MCF 10A (cell line): ENCODE measurements at regions not wholly inside any gene's neighbourhood (a gene's known extent, or its start where the extent isn't known, plus 50 kb on each side); places are given as distances from the start of the nearest gene placed in this dataset.

Source experiments
- BruUV-seq: library from RNA; stranded (reverse); fragments of 400-500 nt; replicated peaks from 2 replicates; lab custom pipeline; 2021; lab: Mats Ljungman, UMichigan
- CTCF ChIA-PET: fragments of 300-600 bp; sonication (Branson Sonifier 250); formaldehyde crosslinking; extraction: SDS; loops from one replicate; lab custom pipeline; 2021; ENCODE audit warnings: antibody characterized with exemption, inconsistent platforms; lab: Yijun Ruan, JAX
- POLR2A ChIA-PET: fragments of 300-600, 350-650 bp; sonication (Branson Sonifier 250); formaldehyde crosslinking; extraction: SDS; loops from one replicate; lab custom pipeline; 2020; ENCODE audit warnings: antibody characterized with exemption, inconsistent platforms; lab: Yijun Ruan, JAX
- DNase-seq: peaks from one replicate; pipeline ENCODE4 v3.0.0-alpha.2; 2018; ENCODE audit not compliant: unreplicated experiment
- H3K27ac Mint-ChIP-seq: one replicate; pipeline ENCODE4 v1.8.0; 2022; ENCODE audit warnings: mild to moderate bottlenecking, low read depth, mixed read lengths; ENCODE audit not compliant: unreplicated experiment
- H3K27me3 Mint-ChIP-seq: one replicate; pipeline ENCODE4 v1.8.0; 2022; ENCODE audit warnings: mixed read lengths; ENCODE audit not compliant: insufficient read depth, unreplicated experiment
- H3K36me3 Mint-ChIP-seq: one replicate; pipeline ENCODE4 v1.8.0; 2022; ENCODE audit warnings: mild to moderate bottlenecking, moderate library complexity, mixed read lengths; ENCODE audit not compliant: insufficient read depth, unreplicated experiment
- H3K4me1 Mint-ChIP-seq: one replicate; pipeline ENCODE4 v1.8.0; 2022; ENCODE audit warnings: mixed read lengths; ENCODE audit not compliant: insufficient read depth, unreplicated experiment
- H3K4me3 Mint-ChIP-seq: one replicate; pipeline ENCODE4 v1.8.0; 2022; ENCODE audit warnings: mild to moderate bottlenecking, moderate library complexity, mixed read lengths; ENCODE audit not compliant: unreplicated experiment
- H3K9me3 Mint-ChIP-seq: one replicate; pipeline ENCODE4 v1.8.0; 2022; ENCODE audit warnings: mixed read lengths; ENCODE audit not compliant: unreplicated experiment
- CTCF ChIP-seq: fragments of 200-600 bp; IDR thresholded peaks from one replicate; pipeline ENCODE4 v1.8.0; 2022; ENCODE audit warnings: antibody characterized with exemption, mild to moderate bottlenecking; ENCODE audit not compliant: unreplicated experiment
- intact Hi-C: fragments of 100-400 bp; cut with micrococcal nuclease; formaldehyde crosslinking; loops from 2 replicates; pipeline ENCODE4 v1.14.1; 2022

- no peak overlapping the region for H3K27ac Mint-ChIP-seq
- DNase-seq, result no peak
- BruUV-seq, result no TSS peak
- H3K4me3 Mint-ChIP-seq, result no peak overlapping the region
- H3K4me1 Mint-ChIP-seq, result peaks cover 46% of the 10 kb centered on the region
- H3K36me3 Mint-ChIP-seq, result peaks cover 4% of the 10 kb centered on the region
- H3K9me3 Mint-ChIP-seq, result no peaks in the 10 kb centered on the region
- POLR2A ChIA-PET, result no interaction called here
- TF ChIP-seq CTCF, result no peak
- H3K27me3 Mint-ChIP-seq, result no peaks in the 10 kb centered on the region
- CTCF ChIA-PET, result interaction anchor here (1.1 kb wide), 1 partner anchor 100 kb away, joined by 3 read pairs; no protein-coding TSS in a partner anchor
- intact Hi-C loops, result loop anchor here (10.0 kb wide), 1 partner anchor 95 kb away; no protein-coding TSS in a partner anchor
Observed at GRCh38 chr11:103530257-103530656, 421.0 kb downstream of the DYNC2H1 start.

GRCh38 chr11:103532133-103532788 lies 423.0 kb downstream of the DYNC2H1 start:
- BruUV-seq, result no TSS peak
- ChIA-PET CTCF (no interaction called here), POLR2A (interaction anchor here (0.6 kb wide), 1 partner anchor 13 kb away, joined by 3 read pairs; no protein-coding TSS in a partner anchor)
- Mint-ChIP-seq H3K27me3 (no peaks in the 10 kb centered on the region), H3K27ac (no peak overlapping the region), H3K9me3 (no peaks in the 10 kb centered on the region), H3K36me3 (peaks cover 4% of the 10 kb centered on the region), H3K4me3 (no peak overlapping the region), H3K4me1 (peaks cover 40% of the 10 kb centered on the region)
- intact Hi-C loops, result loop anchor here (10.0 kb wide), 1 partner anchor 97 kb away; no protein-coding TSS in a partner anchor
- DNase-seq, result peak; percentile 41
- TF ChIP-seq CTCF, result no peak

GRCh38 chr11:103534191-103534590 lies 425.0 kb downstream of the DYNC2H1 start:
- no TSS peak for BruUV-seq
- intact Hi-C loops, result loop anchor here (10.0 kb wide), 1 partner anchor 99 kb away; no protein-coding TSS in a partner anchor
- H3K4me1 Mint-ChIP-seq, result peaks cover 22% of the 10 kb centered on the region
- no peak overlapping the region for H3K4me3 Mint-ChIP-seq
- H3K27me3 Mint-ChIP-seq, result no peaks in the 10 kb centered on the region
- peaks cover 4% of the 10 kb centered on the region for H3K36me3 Mint-ChIP-seq
- POLR2A ChIA-PET, result interaction anchor here (0.6 kb wide), 3 partner anchors 12 to 1877 kb away, joined by 3 to 4 read pairs (median 3); no protein-coding TSS in a partner anchor
- DNase-seq, result no peak
- CTCF ChIA-PET, result interaction anchor here (0.6 to 1.6 kb wide), 3 partner anchors 13 to 148 kb away, joined by 3 to 4 read pairs (median 3); no protein-coding TSS in a partner anchor
- H3K27ac Mint-ChIP-seq, result no peak overlapping the region
- no peak for TF ChIP-seq CTCF
- H3K9me3 Mint-ChIP-seq, result no peaks in the 10 kb centered on the region

GRCh38 chr11:103534959-103535358 lies 425.7 kb downstream of the DYNC2H1 start:
- H3K4me1 Mint-ChIP-seq, result peaks cover 15% of the 10 kb centered on the region
- peaks cover 4% of the 10 kb centered on the region for H3K36me3 Mint-ChIP-seq
- H3K27ac Mint-ChIP-seq, result no peak overlapping the region
- H3K27me3 Mint-ChIP-seq, result no peaks in the 10 kb centered on the region
- H3K9me3 Mint-ChIP-seq, result no peaks in the 10 kb centered on the region
- TF ChIP-seq CTCF, result no peak
- BruUV-seq, result no TSS peak
- CTCF ChIA-PET, result interaction anchor here (0.6 to 1.6 kb wide), 5 partner anchors 12 to 210 kb away, joined by 3 to 4 read pairs (median 3); no protein-coding TSS in a partner anchor
- intact Hi-C loops, result loop anchor here (5.0 to 10.0 kb wide), 2 partner anchors 67 to 100 kb away; no protein-coding TSS in a partner anchor
- no peak overlapping the region for H3K4me3 Mint-ChIP-seq
- POLR2A ChIA-PET, result interaction anchor here (1.3 kb wide), 1 partner anchor 12 kb away, joined by 3 read pairs; no protein-coding TSS in a partner anchor
- DNase-seq, result no peak
